ENCODE measurements at regions not wholly inside any gene's neighbourhood (a gene's known extent, or its start where the extent isn't known, plus 50 kb on each side); places are given as distances from the start of the nearest gene placed in this dataset.

- TF ChIP-seq XRCC3 (IDR thresholded peaks at IDR 0.05): no peak
- no peak for TF ChIP-seq SP1 (CRISPR knock-in tag; IDR thresholded peaks at IDR 0.05)
- TF ChIP-seq ARID4B (CRISPR knock-in tag; IDR thresholded peaks at IDR 0.05): no peak
- TF ChIP-seq CUX1 (CRISPR knock-in tag; IDR thresholded peaks at IDR 0.05): no peak
- no peak for TF ChIP-seq CTCF (IDR thresholded peaks at IDR 0.05 in 2 of 3, conservative IDR thresholded peaks at IDR 0.05 in 1 of 3; ENCODE audit: insufficient read depth in 2 of 3, low read depth in 1 of 3, low read length in 3 of 3)
- no peak for TF ChIP-seq ZNF551 (CRISPR knock-in tag; IDR thresholded peaks at IDR 0.05)
- TF ChIP-seq EP300 (IDR thresholded peaks at IDR 0.05; ENCODE audit: low read length): no peak
- TF ChIP-seq BRD9 (IDR thresholded peaks at IDR 0.05; ENCODE audit: low read depth, partially characterized antibody): no peak
- TF ChIP-seq HDGF (IDR thresholded peaks at IDR 0.05): no peak
- no peak for TF ChIP-seq HINFP (tag; conservative IDR thresholded peaks at IDR 0.05; ENCODE audit: low read depth)
- no peak for TF ChIP-seq SAFB2 (IDR thresholded peaks at IDR 0.05; ENCODE audit: borderline replicate concordance, low read depth, low read length, severe bottlenecking)
- TF ChIP-seq FOXP4 (CRISPR knock-in tag; IDR thresholded peaks at IDR 0.05; ENCODE audit: borderline replicate concordance): no peak
Measured at GRCh38 chr1:238191170-238191569, 300.4 kb upstream of the ZP4 start.

Measured in K562 (cell line).